ENCODE measurements at regions not wholly inside any gene's neighbourhood (a gene's known extent, or its start where the extent isn't known, plus 50 kb on each side); places are given as distances from the start of the nearest gene placed in this dataset.
A peak's percentile ranks its signal among the peaks of the same experiment; 100 is the strongest.
"Not testable (repeated sequence)": the region's sequence is repeated elsewhere in the genome, so short reads cannot be mapped to it uniquely, and the experiment has no call there.

- H2BK15ac ChIP-seq (ENCODE audit: low read length); H3K9ac ChIP-seq (replicated peaks in 1 of 4; ENCODE audit: extremely low read depth in 1 of 4, low read depth in 3 of 4, low read length in 3 of 4); H3K4me1 ChIP-seq (replicated peaks in 1 of 4; ENCODE audit: control insufficient read depth in 3 of 4, insufficient read depth in 4 of 4, low read length in 3 of 4); H4K91ac ChIP-seq (replicated peaks; ENCODE audit: insufficient read length, low read length); H3K23me2 ChIP-seq (ENCODE audit: low read depth, low read length); H2AK5ac ChIP-seq (ENCODE audit: low read depth, low read length); POLR2A ChIA-PET (ENCODE audit: partially characterized antibody); H4K5ac ChIP-seq (ENCODE audit: insufficient read length, low read depth, low read length); H3K14ac ChIP-seq (ENCODE audit: insufficient read length); DNase-seq (ENCODE audit: low read depth in 1 of 2, low spot score in 2 of 2); H3K79me2 ChIP-seq (ENCODE audit: control insufficient read depth in 1 of 2, insufficient read depth in 2 of 2, low read length in 2 of 2); H3K56ac ChIP-seq (replicated peaks; ENCODE audit: insufficient read length, low read depth, low read length); FAIRE-seq; H2BK120ac ChIP-seq (replicated peaks; ENCODE audit: low read depth, low read length); H3K4me3 ChIP-seq (ENCODE audit: extremely low read depth in 1 of 4, insufficient read depth in 2 of 4, low read depth in 3 of 4, low read length in 4 of 4); H4K20me1 ChIP-seq (replicated peaks in 1 of 2; ENCODE audit: control insufficient read depth in 1 of 2, insufficient read depth in 2 of 2, low read length in 2 of 2); H2BK5ac ChIP-seq (ENCODE audit: low read depth, low read length); H2BK12ac ChIP-seq (ENCODE audit: low read depth, low read length); H3K4me2 ChIP-seq (ENCODE audit: insufficient read depth in 1 of 2, low read depth in 2 of 2, low read length in 2 of 2); H3K23ac ChIP-seq (ENCODE audit: insufficient read length); H4K8ac ChIP-seq (ENCODE audit: extremely low read depth, insufficient read depth, low read length); H2BK20ac ChIP-seq (ENCODE audit: low read length); H3K18ac ChIP-seq (ENCODE audit: extremely low read depth, low read length); H3K27ac ChIP-seq (ENCODE audit: low read depth, low read length); CTCF ChIA-PET (ENCODE audit: partially characterized antibody); H3K4ac ChIP-seq (replicated peaks; ENCODE audit: insufficient read length, low read depth, low read length); H3K79me1 ChIP-seq (ENCODE audit: low read depth, low read length); H2AFZ ChIP-seq (ENCODE audit: low read length); H3K27me3 ChIP-seq (replicated peaks in 1 of 4; ENCODE audit: control insufficient read depth in 3 of 4, extremely low read depth in 1 of 4, insufficient read depth in 3 of 4, low read length in 3 of 4); H3K36me3 ChIP-seq (ENCODE audit: control insufficient read depth in 2 of 4, insufficient read depth in 4 of 4, low read length in 3 of 4): not testable (repeated sequence)
- WGBS, 2 experiments (ENCODE audit: extremely low coverage in 1 of 2, insufficient coverage in 1 of 2, insufficient read length in 1 of 2, insufficient replicate concordance in 2 of 2, low coverage in 1 of 2, low lambda C conversion rate in 2 of 2, missing lambda C conversion rate in 1 of 2) = 83% methylated on average over 2 of the region's 6 CpGs; no CpG with 5 or more reads in 1 of the 2 experiments
- peaks cover 0 to 31% of the 10 kb centered on the region in 2 experiments; a peak in 2 of 4 replicates for H3K9me3 ChIP-seq (ENCODE audit: insufficient read depth in 2 of 2, low read depth in 1 of 2, low read length in 1 of 2)
These were observed 64.4 kb upstream of the TSPY4 start for GRCh38 chrY:9272847-9273246.

DNA sequence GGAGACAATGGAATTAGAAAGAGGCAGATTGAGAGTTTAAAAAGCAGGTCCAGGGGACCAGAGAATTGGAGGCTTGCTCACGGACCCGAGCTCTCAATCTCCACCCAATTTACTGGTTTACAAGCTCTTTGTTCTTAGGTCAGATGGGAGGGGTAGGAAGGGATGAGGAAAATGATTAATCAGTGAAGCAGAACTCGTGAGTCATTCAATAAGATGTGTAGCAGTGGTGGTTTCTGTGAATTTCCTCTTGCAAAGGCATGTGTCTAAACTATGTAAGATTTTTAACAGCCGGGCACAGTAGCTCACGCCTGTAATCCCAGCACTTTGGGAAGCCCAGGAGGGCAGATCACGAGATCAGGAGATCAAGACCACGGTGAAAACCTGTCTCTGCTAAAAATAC, 58.4 kb upstream of the TSPY4 start:
- DNase-seq (ENCODE audit: low read depth in 1 of 2, low spot score in 2 of 2); H3K9ac ChIP-seq (replicated peaks in 1 of 4; ENCODE audit: extremely low read depth in 1 of 4, low read depth in 3 of 4, low read length in 3 of 4); H3K4ac ChIP-seq (replicated peaks; ENCODE audit: insufficient read length, low read depth, low read length); H2AFZ ChIP-seq (ENCODE audit: low read length); H2AK5ac ChIP-seq (ENCODE audit: low read depth, low read length); H3K79me1 ChIP-seq (ENCODE audit: low read depth, low read length); H3K14ac ChIP-seq (ENCODE audit: insufficient read length); POLR2A ChIA-PET (ENCODE audit: partially characterized antibody); H4K5ac ChIP-seq (ENCODE audit: insufficient read length, low read depth, low read length); H3K18ac ChIP-seq (ENCODE audit: extremely low read depth, low read length); H3K27ac ChIP-seq (ENCODE audit: low read depth, low read length); H4K8ac ChIP-seq (ENCODE audit: extremely low read depth, insufficient read depth, low read length); H2BK5ac ChIP-seq (ENCODE audit: low read depth, low read length); H3K27me3 ChIP-seq (replicated peaks in 1 of 4; ENCODE audit: control insufficient read depth in 3 of 4, extremely low read depth in 1 of 4, insufficient read depth in 3 of 4, low read length in 3 of 4); H3K36me3 ChIP-seq (ENCODE audit: control insufficient read depth in 2 of 4, insufficient read depth in 4 of 4, low read length in 3 of 4); H2BK15ac ChIP-seq (ENCODE audit: low read length); H3K23me2 ChIP-seq (ENCODE audit: low read depth, low read length); H4K91ac ChIP-seq (replicated peaks; ENCODE audit: insufficient read length, low read length); H3K4me3 ChIP-seq (ENCODE audit: extremely low read depth in 1 of 4, insufficient read depth in 2 of 4, low read depth in 3 of 4, low read length in 4 of 4); H2BK20ac ChIP-seq (ENCODE audit: low read length); H3K4me2 ChIP-seq (ENCODE audit: insufficient read depth in 1 of 2, low read depth in 2 of 2, low read length in 2 of 2); H3K23ac ChIP-seq (ENCODE audit: insufficient read length); H2BK120ac ChIP-seq (replicated peaks; ENCODE audit: low read depth, low read length); H4K20me1 ChIP-seq (replicated peaks in 1 of 2; ENCODE audit: control insufficient read depth in 1 of 2, insufficient read depth in 2 of 2, low read length in 2 of 2); CTCF ChIA-PET (ENCODE audit: partially characterized antibody); H2BK12ac ChIP-seq (ENCODE audit: low read depth, low read length); H3K56ac ChIP-seq (replicated peaks; ENCODE audit: insufficient read length, low read depth, low read length); H3K79me2 ChIP-seq (ENCODE audit: control insufficient read depth in 1 of 2, insufficient read depth in 2 of 2, low read length in 2 of 2); H3K4me1 ChIP-seq (replicated peaks in 1 of 4; ENCODE audit: control insufficient read depth in 3 of 4, insufficient read depth in 4 of 4, low read length in 3 of 4): not testable (repeated sequence)
- WGBS, 2 experiments (ENCODE audit: extremely low coverage in 1 of 2, insufficient coverage in 1 of 2, insufficient read length in 1 of 2, insufficient replicate concordance in 2 of 2, low coverage in 1 of 2, low lambda C conversion rate in 2 of 2, missing lambda C conversion rate in 1 of 2) = 73% methylated on average over 4 of the region's 7 CpGs; no CpG with 5 or more reads in 1 of the 2 experiments
- FAIRE-seq = peak; percentile 24
- H3K9me3 ChIP-seq (ENCODE audit: insufficient read depth in 2 of 2, low read depth in 1 of 2, low read length in 1 of 2) = peaks cover 0 to 17% of the 10 kb centered on the region in 2 experiments; a peak in 1 of 4 replicates
